ENCODE measurements at regions not wholly inside any gene's neighbourhood (a gene's known extent, or its start where the extent isn't known, plus 50 kb on each side); places are given as distances from the start of the nearest gene placed in this dataset. TPM values are rescaled to one million over a fixed set of nuclear protein-coding genes. Genes with fewer than 3 reads are reported as not detected.

- no peak overlapping the region for H3K14ac ChIP-seq (ENCODE audit: low read length)
- H3K4ac ChIP-seq (ENCODE audit: low read length): no peak overlapping the region
- no peak for DNase-seq (ENCODE audit: low spot score)
- no peak overlapping the region for H3K23ac ChIP-seq (ENCODE audit: low read depth, low read length, poor library complexity)
- no peaks in the 10 kb centered on the region for H3K4me1 ChIP-seq (ENCODE audit: control insufficient read depth in 2 of 2, insufficient read depth in 1 of 2, low read depth in 1 of 2, low read length in 2 of 2)
- H3K18ac ChIP-seq (ENCODE audit: low read length): no peak overlapping the region
- H3K4me2 ChIP-seq (ENCODE audit: insufficient read depth, low read length, poor library complexity, severe bottlenecking): no peak overlapping the region
- H4K91ac ChIP-seq (ENCODE audit: low read depth, low read length, poor library complexity): no peak overlapping the region
- no peaks in the 10 kb centered on the region for H3K36me3 ChIP-seq (replicated peaks in 1 of 2; ENCODE audit: control insufficient read depth in 2 of 2, insufficient read depth in 2 of 2, low read length in 2 of 2)
- no peak overlapping the region for H3K4me3 ChIP-seq (ENCODE audit: low read length in 2 of 2)
- H3K27me3 ChIP-seq (ENCODE audit: control insufficient read depth in 3 of 3, insufficient read depth in 3 of 3, low read depth in 1 of 3, low read length in 3 of 3): no peaks in the 10 kb centered on the region
- H3K9me3 ChIP-seq (replicated peaks in 1 of 2; ENCODE audit: control insufficient read depth in 2 of 2, insufficient read depth in 1 of 2, low read depth in 1 of 2, low read length in 2 of 2): no peaks in the 10 kb centered on the region
- WGBS, 2 donors (ENCODE audit: extremely low coverage in 2 of 2, insufficient read length in 2 of 2, insufficient replicate concordance in 1 of 2): no CpG with 5 or more reads among the region's 4 CpGs
- no peak overlapping the region for H3K27ac ChIP-seq (replicated peaks; ENCODE audit: low read length)
- no peaks in the 10 kb centered on the region for H3K79me1 ChIP-seq (ENCODE audit: low read depth, low read length)
- no peak overlapping the region for H2BK5ac ChIP-seq (ENCODE audit: low read length)
- H2AFZ ChIP-seq (ENCODE audit: low read length): no peak overlapping the region
- no peak overlapping the region for H2BK120ac ChIP-seq (ENCODE audit: low read depth, low read length)
- no peak overlapping the region for H2BK12ac ChIP-seq (ENCODE audit: low read length)
- no peak overlapping the region for H2AK5ac ChIP-seq (ENCODE audit: low read depth, low read length)
- no peak overlapping the region for H2BK15ac ChIP-seq (ENCODE audit: low read length)
- no peak overlapping the region for H4K8ac ChIP-seq (ENCODE audit: low read depth, low read length)
- H3K9ac ChIP-seq (ENCODE audit: low read depth, low read length, poor library complexity): no peak overlapping the region
Observed at GRCh38 chr7:65820287-65820950, 52.5 kb upstream of the VKORC1L1 start.

Small RNA genes lying in the stretch of these regions (small RNA-seq; reads per million reads assigned to genes)
- gene AC114501.1 (ENCODE audit: insufficient read depth): not detected
- not detected for gene RNU6-912P (ENCODE audit: insufficient read depth)
- gene SNORA15B-2 (ENCODE audit: insufficient read depth): not detected
- not detected for gene SNORA22 (ENCODE audit: insufficient read depth)

All from neuronal stem cell (in vitro differentiated cells).